ENCODE measurements at regions not wholly inside any gene's neighbourhood (a gene's known extent, or its start where the extent isn't known, plus 50 kb on each side); places are given as distances from the start of the nearest gene placed in this dataset.

GRCh38 chr10:21174715-21175495, 277.8 kb upstream of the NEBL start:
- peak; percentile 42 for DNase-seq (ENCODE audit: low spot score)
- FAIRE-seq = no peak

DNA sequence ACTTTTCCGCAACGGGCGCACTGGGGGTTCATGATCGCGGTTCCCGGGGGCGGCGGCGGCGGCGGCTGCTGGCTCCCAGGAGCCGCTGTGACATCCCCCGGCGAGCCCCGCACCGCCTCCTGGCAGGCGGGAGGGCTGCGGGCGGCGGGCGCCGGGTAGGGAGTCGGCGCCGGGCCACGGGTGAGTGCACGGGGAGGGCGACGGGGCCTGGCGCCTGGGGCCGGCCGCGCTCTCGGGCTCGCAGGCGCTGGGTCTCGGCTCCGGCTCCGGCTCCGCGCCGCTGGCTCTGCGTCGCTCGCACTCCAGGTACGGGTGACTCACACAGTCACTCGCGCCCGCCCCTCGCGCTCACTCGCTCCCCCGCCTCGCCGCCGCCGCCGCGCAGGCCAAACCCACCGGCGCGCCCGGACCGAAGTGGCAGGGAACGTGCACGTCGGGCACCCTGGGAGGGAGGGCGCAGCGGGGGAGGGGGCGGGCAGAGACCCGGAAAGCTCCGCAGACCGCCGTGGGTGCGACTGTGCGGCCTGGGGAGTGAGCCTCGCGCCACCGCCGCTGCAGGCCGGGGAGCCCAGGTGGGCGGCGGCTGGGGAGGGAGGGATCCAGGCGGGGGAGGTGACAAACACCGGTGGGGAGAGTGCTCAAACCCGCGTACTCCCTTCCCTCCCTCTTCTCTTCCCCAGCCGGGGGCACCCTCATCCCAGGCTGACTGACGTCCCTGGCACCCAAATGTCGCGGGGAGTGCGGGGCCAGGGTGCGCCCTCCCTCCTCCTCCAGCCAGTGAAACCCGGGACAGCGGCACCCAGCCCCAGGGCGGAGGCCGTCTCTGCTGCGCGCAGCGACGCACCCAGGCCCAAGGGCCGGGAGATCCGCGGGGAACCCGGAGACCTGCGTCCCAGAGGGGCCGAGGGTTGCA, 276.9 kb upstream of the NEBL start:
- FAIRE-seq = no peak
- DNase-seq (ENCODE audit: low spot score) = peak; percentile 80

DNA sequence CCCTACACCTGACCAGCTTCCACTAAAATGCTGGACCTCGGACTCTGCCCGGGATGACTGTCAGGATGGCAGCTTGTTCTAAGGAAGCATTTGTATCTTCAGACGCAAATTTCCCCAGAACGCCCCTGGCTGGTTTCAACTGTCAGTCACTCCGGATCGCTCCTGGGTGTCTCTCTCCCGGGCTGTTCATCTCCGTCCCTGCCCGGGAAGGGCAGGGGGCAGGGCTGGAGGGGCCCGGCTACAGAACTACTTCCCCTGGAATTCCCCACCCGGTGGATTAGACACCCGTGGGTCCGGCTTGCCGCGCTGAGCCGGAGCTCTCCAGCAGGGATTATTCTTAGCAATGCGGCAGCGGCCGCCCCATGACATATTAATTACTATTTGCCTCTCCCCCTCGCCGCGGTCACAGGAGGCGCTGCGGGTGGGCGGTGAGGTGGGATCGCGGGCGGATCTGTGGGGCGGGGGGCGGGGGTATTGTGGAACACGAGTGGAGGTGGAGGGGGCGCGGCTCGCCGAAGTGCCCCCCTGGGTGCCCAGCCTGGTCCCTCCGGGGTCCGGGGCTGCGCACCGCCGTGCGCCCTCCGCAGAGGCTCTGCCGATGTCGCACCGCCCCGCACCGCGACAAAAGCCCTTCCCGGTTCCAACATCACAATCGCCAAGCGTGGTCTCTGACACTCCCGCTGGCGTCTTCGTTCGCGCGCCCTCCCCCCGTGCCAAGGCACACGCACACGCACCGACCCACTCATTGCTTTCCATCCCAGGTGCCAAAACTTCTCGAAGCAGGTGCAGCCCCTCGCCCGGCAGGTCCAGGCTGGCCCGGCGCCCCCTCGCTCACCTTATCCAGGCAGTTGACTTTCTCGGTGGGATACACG, 276.1 kb upstream of the NEBL start:
- FAIRE-seq (no peak), DNase-seq (ENCODE audit: low spot score) (peak; percentile 22)

DNA sequence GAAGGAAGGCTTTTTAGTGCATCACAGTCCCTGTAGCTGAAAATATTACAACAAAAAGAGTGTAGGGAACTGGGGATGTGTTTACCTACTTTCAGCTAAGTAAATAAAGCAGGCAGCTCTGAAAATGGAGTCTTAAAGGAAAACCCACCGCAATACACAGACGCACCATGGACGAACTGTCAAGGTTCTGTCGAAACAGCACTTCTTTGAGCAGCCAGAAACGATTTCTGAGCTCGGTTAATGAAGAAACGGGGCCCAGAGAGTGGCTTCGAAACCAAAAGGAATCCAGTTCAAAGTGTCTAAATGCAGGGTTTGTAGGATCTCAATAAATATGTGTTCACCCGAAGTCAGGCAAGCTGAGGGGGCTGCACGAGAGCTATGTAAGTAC, 275.4 kb upstream of the NEBL start:
- no peak for DNase-seq (ENCODE audit: low spot score)
- FAIRE-seq = no peak

DNA sequence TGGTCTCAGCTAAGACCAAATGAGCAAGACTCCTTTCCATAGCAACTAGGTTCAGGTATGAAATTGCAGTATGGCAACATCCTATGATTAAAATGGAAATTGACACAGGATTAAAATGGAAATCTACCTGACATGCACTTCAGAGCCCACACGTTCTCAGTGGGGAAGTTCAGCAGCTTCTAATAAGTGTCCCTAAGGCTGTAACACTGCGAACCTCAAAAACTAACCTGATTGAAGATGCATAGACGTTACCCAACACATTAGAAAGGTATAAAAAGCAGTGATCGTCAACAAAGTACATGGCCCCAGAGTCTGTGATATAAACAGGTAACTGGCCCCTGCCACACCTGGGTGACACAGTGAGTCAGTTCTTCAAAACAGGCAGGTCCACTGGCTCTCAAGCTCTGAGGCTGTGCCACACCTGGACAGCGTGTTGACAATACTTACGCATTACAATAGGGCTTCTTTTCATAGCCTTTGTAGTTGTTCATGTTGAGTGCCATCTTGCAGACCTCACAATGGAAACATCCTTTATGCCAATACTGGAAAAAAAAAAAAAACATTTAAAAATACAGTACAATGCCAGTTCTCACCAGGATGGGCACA, 274.9 kb upstream of the NEBL start:
- FAIRE-seq = no peak
- no peak for DNase-seq (ENCODE audit: low spot score)

GRCh38 chr10:21171197-21171935, 274.3 kb upstream of the NEBL start:
- DNase-seq (ENCODE audit: low spot score) = no peak
- no peak for FAIRE-seq

DNA sequence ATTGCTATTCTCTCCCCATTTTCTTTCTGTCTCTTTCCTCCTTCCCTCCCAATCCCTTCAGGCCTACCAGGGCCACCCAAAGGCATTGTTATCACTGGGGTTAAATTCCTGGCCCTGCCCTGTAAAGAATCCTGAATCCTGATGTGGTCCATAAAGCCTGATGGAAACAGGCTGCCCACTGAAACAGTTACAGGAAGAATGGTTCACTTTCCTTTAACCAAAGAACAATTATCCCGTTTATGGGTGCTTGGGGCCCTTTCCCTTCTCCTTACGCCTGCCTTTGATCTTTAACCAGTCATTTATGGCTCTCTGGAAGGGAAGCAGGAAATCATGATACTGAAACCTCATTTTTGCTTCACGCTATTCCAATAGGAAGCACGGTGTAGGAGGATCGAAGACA, 273.1 kb upstream of the NEBL start:
- no peak for FAIRE-seq
- no peak for DNase-seq (ENCODE audit: low spot score)

GRCh38 chr10:21169271-21169670, 272.2 kb upstream of the NEBL start:
- no peak for DNase-seq (ENCODE audit: low spot score)
- FAIRE-seq = no peak

GRCh38 chr10:21167288-21168010, 270.3 kb upstream of the NEBL start:
- DNase-seq (ENCODE audit: low spot score) = no peak
- FAIRE-seq = no peak

- DNase-seq (ENCODE audit: low spot score) (no peak), FAIRE-seq (no peak)
These were observed 269.6 kb upstream of the NEBL start for GRCh38 chr10:21166557-21167287.

- FAIRE-seq (no peak), DNase-seq (ENCODE audit: low spot score) (no peak)
These were observed 268.4 kb upstream of the NEBL start for GRCh38 chr10:21165489-21165888.

- FAIRE-seq = no peak
- no peak for DNase-seq (ENCODE audit: low spot score)
These were observed 267.6 kb upstream of the NEBL start for GRCh38 chr10:21164687-21165086.

DNA sequence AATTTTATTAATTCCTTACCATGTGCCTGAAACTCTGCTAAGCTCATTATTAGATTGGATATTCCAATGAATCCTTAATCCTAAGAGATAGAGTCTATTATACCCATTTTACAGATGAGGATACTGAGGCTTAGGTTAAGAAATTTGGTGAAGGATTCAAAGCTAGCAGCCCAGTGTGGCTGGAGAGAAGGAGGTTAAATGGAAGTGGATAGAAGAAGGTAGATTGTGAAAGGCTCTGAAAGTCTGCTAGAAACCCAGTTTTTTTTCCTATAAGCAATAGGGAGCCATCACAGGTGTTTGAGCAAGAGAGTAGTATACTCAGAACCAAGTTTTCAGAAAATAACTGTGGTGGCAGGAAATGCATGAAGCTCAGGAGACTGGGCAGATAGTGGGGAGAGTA, 265.8 kb upstream of the NEBL start:
- no peak for FAIRE-seq
- DNase-seq (ENCODE audit: low spot score) = no peak

DNA sequence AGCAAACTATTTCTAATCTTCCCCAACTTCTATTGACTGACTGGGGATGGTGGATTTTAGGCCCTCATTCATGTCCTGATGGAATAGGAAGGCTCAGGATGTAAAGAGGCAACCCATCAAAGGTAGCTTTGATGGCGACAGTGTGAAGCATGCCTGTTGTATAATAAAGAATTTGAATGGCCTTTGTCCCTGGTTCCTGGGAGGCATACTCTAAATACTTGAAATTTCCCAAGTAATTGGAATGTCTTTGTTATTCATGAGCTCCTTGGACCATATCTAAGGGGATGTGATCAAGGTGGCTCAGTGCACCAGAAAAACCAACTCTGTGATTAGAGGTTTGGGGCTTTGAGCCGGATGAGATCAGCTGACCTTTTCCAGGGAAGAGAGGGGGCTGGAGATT, 264.5 kb upstream of the NEBL start:
- FAIRE-seq = no peak
- DNase-seq (ENCODE audit: low spot score) = no peak

DNA sequence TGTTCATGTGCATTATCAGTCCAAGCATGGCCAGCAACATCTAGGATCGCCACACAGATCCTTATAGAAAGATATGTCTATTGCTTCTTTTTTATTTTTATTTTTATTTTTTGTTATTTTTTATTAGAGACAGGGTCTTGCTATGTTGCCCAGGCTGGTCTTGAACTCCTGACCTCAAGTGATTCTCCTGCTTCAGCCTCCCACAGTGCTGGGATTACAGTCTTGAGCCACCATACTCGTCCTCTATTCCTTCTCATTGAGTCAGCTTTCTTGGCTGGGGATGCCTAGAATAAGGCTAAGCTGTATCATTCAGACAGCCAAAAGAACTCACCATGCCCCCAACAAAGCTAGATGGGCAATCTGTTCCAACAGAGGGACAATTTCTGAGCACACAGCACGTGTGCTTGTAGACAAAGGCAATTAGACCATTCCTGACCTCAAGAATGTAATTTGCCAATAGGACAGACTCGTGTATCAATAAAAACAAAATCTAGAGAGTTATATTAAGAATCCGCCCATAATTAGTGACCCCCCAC, 264.0 kb upstream of the NEBL start:
- DNase-seq (ENCODE audit: low spot score) (no peak), FAIRE-seq (no peak)

DNA sequence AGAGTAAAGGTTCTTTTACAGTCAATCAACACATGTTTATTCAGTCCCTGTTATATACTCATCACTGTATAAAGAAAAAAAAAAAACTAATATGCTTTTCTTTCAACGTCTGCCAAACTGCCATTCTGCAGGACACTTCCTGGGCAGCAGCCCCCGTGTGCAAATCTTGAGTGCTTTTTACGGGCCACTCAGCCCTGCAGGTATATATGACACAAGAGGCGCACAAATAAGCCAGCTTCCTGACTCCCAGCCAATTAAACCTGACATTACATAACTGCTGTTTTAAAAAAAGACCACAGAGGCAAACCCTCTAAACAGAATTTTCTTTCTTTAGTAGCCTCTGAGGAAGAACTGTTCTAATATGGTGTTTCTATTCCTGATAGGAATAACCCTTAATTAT, 263.0 kb upstream of the NEBL start:
- DNase-seq (ENCODE audit: low spot score) = no peak

DNA sequence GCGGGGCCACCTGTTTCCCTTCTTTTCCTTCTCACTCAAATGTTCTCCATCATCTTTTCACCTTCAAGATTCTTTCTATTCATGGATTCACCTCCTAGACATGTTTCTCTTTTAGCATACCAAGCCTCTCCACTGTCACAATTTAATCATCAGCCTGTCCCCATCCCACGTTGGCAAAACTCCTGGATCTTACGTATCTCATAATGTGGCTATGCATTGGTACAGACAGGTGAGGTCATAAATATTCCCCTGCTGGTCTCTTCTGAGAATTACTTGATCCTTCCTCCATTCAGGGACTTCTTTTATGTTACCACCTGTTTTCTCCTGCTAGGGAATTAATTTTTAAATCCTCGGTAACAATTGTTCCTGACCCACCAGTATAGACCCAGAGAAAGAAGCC, 262.6 kb upstream of the NEBL start:
- no peak for DNase-seq (ENCODE audit: low spot score)
- no peak for FAIRE-seq

More for the DNA sequence above, 263.0 kb upstream of the NEBL start:
- FAIRE-seq = no peak

- no peak for DNase-seq (ENCODE audit: low spot score)
- FAIRE-seq = no peak
These were observed 261.2 kb upstream of the NEBL start for GRCh38 chr10:21158301-21158700.

- FAIRE-seq (no peak), DNase-seq (ENCODE audit: low spot score) (no peak)
These were observed 260.6 kb upstream of the NEBL start for GRCh38 chr10:21157664-21158063.
